GM13976 (cell line): ENCODE measurements at regions not wholly inside any gene's neighbourhood (a gene's known extent, or its start where the extent isn't known, plus 50 kb on each side); places are given as distances from the start of the nearest gene placed in this dataset.

ENCODE experiments used
- DNase-seq: peaks from one replicate; pipeline ENCODE4 v3.0.0; 2012; ENCODE audit warnings: low spot score
- in situ Hi-C: fragments of 300-500 bp; cut with MboI; formaldehyde crosslinking; loops from one replicate; pipeline ENCODE4 v1.12.0; 2022; ENCODE audit warnings: low sequenced_read_pairs, mixed read lengths, inconsistent platforms; ENCODE audit not compliant: unreplicated experiment
- TF ChIP-seq, protein P1 (sequence below): IDR thresholded peaks from 2 replicates; pipeline ENCODE4 v1.5.1; 2012; ENCODE audit warnings: borderline replicate concordance, mild to moderate bottlenecking; ENCODE audit not compliant: insufficient read depth; ENCODE audit errors: extremely low read depth, missing control alignments, control extremely low read depth

DNA sequence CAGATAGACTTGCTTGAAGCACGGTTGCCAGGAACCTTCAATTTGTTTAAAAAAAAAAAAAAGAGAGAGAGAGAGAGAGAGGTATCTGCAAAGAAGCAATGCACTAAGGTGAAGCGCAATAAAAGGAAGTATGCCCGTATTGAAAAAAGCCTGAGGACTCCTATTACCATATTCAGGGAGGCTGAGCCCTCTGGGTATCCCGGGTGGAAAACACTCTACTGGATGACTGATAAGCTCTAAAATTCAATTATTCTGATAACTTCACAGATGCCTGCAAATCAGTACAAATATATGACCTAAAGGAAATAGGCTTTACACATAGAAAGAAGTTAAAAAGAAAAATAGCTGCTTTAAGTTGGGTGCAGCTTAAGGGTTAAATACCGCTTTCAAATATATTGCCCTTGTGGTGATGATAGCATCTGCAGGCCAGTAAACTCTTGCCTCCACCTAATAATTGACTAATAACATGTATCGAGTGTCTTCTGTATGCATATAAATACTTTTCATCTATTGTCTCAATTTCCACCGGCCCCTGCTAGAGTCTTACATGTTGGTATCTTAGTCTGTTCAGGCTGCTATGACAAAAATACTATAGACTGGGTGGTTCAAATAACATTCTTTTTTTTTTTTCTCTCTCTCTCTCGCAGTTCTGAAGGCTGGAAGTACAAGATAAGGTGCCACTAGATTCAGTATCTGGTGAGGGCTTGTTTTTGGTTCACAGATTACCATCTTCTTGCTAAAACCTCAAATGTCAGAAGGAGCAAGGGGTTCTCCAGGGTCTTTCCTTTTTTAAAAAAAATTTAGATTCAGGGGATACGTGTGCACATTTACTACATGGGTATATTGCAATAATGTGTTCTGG is 187.4 kb upstream of the JARID2 start:
- in situ Hi-C loops, result no loop called here
- no peak for DNase-seq
- TF ChIP-seq, protein P1, sequence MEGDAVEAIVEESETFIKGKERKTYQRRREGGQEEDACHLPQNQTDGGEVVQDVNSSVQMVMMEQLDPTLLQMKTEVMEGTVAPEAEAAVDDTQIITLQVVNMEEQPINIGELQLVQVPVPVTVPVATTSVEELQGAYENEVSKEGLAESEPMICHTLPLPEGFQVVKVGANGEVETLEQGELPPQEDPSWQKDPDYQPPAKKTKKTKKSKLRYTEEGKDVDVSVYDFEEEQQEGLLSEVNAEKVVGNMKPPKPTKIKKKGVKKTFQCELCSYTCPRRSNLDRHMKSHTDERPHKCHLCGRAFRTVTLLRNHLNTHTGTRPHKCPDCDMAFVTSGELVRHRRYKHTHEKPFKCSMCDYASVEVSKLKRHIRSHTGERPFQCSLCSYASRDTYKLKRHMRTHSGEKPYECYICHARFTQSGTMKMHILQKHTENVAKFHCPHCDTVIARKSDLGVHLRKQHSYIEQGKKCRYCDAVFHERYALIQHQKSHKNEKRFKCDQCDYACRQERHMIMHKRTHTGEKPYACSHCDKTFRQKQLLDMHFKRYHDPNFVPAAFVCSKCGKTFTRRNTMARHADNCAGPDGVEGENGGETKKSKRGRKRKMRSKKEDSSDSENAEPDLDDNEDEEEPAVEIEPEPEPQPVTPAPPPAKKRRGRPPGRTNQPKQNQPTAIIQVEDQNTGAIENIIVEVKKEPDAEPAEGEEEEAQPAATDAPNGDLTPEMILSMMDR, result no peak

DNA sequence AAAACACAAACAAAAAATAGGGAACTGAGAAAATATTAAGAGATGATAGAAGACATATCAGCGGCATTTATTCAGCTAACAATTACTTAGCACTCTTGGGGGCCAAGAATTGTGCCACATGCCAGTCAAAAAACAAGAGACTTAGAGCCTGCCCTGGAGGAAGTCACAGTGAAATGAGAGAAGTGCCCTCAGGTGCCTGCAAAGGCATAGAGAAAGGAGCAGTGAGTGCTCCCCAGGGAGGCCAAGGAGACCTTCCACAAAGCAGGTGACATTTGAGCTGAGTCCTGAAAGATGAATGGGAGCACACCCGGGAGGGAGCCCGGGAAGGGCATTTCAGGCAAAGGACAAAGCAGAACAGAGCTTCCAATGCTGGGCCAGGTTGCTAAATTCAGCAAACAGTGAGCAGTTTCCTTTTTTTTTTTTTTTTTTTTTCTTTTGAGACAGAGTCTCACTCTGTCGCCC is 184.7 kb upstream of the JARID2 start:
- in situ Hi-C loops, result no loop called here
- DNase-seq, result no peak
- TF ChIP-seq, protein P1, result no peak

DNA sequence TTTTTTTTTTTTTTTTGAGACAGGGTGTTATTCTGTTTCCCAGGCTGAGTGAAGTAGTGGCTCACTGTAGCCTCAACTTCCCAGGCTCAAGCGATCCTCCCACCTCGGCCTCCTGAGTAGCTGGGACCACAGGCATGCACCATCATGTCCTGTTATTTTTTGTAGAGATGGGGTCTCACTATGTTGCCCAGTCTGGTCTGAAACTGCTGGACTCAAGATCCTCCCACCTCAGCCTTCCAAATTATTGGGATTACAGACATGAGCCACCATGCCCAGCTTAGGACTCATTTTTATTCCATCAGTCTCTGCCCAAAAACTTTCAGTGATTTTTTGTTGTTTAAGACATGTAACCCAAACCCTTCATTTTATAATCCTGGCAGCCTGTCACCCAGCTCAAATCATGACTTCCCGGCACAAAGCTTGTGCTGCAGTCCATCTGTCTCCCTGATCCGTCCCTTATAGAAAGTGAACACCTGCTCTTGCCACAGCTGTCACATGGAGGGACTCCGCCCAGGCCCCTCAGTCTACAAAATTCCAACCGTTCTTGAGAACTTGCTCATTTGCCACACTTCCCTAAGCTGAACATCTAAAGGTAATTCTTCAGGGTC is 183.9 kb upstream of the JARID2 start:
- DNase-seq, result no peak
- TF ChIP-seq, protein P1, result no peak
- in situ Hi-C loops, result no loop called here

DNA sequence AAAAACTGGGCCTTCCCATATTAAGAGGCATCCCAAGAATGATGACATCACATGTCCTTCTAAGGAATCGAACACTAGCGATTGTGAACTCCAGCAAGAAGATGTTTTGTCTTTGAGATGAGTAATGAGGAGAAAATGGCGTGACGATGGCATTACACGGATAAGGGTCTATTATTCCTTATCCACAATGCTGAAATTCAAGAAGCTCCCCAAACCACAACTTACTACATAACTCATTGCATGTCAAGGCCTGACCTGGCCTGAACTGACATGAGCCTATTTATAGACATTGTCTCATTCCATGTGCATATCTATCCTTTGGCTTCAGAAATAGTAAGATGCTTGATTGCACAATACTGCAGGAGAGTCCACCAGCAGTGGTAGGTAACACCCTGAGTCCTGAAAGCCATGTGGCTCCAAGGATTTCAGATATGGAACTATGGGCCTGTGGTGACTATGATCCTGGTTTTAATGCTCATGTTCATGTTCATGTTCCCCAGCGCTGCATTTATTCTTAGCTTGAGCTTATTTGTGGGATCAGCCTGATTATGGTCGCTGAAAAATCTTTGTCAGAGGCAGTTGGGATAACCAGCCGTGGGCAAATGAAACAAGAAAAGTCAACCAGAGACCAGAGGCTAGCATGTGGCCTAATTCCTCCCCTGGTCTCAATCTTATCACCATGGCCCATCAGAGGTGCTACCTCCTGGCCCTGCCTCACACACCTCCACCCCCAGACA is 183.2 kb upstream of the JARID2 start:
- in situ Hi-C loops, result no loop called here
- no peak for DNase-seq
- TF ChIP-seq, protein P1, result no peak

DNA sequence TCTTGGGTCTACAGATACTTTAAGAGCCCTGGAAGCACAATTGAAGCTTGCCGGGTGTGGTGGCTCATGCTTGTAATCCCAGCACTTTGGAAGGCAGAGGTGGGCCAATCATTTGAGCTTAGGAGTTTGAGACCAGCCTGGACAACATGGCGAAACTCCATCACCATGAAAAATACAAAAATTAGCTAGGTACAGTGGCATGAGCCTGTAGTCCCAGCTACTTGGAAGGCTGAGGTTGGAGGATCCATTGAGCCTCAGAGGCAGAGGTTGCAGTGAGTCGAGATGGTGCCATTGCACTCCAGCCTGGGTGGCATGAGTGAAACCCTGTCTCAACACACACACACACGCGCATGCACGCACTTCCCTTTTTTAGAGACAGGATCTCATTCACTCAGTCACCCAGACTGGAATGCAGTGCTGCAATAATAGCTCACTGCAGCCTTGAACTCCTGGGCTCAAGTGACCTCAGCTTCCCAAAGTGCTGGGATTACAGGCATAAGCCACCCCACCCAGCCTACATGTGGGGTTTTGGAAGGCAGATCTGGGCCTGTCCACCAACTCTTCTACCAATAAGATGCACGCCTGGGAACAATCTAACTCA is 182.5 kb upstream of the JARID2 start:
- no peak for DNase-seq

More for the DNA sequence above, 182.5 kb upstream of the JARID2 start:
- TF ChIP-seq, protein P1, result no peak
- in situ Hi-C loops, result no loop called here
